DOHH2 (cell line): ENCODE measurements at regions not wholly inside any gene's neighbourhood (a gene's known extent, or its start where the extent isn't known, plus 50 kb on each side); places are given as distances from the start of the nearest gene placed in this dataset.

Source experiments
- H3F3A ChIP-seq: fragments of 200-600 bp; sonication (generic), shearing (Covaris generic); 2 replicates; pipeline ENCODE4 v1.6.0; 2016; ENCODE audit warnings: antibody characterized with exemption, mild to moderate bottlenecking; ENCODE audit not compliant: control insufficient read depth, insufficient read depth
- H3K27ac ChIP-seq: fragments of 200-600 bp; sonication (generic); 2 replicates; pipeline ENCODE4 v1.5.1; 2014; ENCODE audit warnings: low read depth, mild to moderate bottlenecking, low read length, moderate library complexity
- H3K27me3 ChIP-seq: fragments of 200-600 bp; sonication (generic); 2 replicates; pipeline ENCODE4 v1.6.1; 2014; ENCODE audit warnings: mild to moderate bottlenecking, low read length, mixed read lengths; ENCODE audit not compliant: control insufficient read depth
- H3K36me3 ChIP-seq: fragments of 200-600 bp; sonication (generic); 2 replicates; pipeline ENCODE4 v1.6.1; 2014; ENCODE audit warnings: mild to moderate bottlenecking, low read length, moderate library complexity, mixed read lengths; ENCODE audit not compliant: control insufficient read depth
- H3K4me1 ChIP-seq: fragments of 200-600 bp; sonication (generic); 2 replicates; pipeline ENCODE4 v1.6.1; 2014; ENCODE audit warnings: mild to moderate bottlenecking, low read length, mixed read lengths; ENCODE audit not compliant: control insufficient read depth
- H3K4me2 ChIP-seq: fragments of 200-600 bp; sonication (generic); 2 replicates; pipeline ENCODE4 v1.6.0; 2014; ENCODE audit warnings: mild to moderate bottlenecking, low read length, moderate library complexity
- H3K4me3 ChIP-seq: fragments of 200-600 bp; sonication (generic); 2 replicates; pipeline ENCODE4 v1.5.1; 2014; ENCODE audit warnings: mild to moderate bottlenecking, low read length, mixed read lengths
- H3K79me2 ChIP-seq: fragments of 200-600 bp; sonication (generic); 2 replicates; pipeline ENCODE4 v1.6.1; 2014; ENCODE audit warnings: mild to moderate bottlenecking, low read length, mixed read lengths; ENCODE audit not compliant: control insufficient read depth
- H3K9me2 ChIP-seq: fragments of 200-600 bp; sonication (generic); replicated peaks from 2 replicates; pipeline ENCODE4 v1.6.1; 2014; ENCODE audit warnings: mild to moderate bottlenecking, low read length, mixed read lengths; ENCODE audit not compliant: control insufficient read depth
- H3K9me3 ChIP-seq: fragments of 200-600 bp; sonication (generic); 2 replicates; pipeline ENCODE4 v1.6.1; 2014; ENCODE audit warnings: antibody characterized with exemption, low read length, mixed read lengths; ENCODE audit not compliant: control insufficient read depth, insufficient read depth
- H4K20me1 ChIP-seq: fragments of 200-600 bp; sonication (generic); 2 replicates; pipeline ENCODE4 v1.6.0; 2014; ENCODE audit warnings: low read depth, mild to moderate bottlenecking, antibody characterized with exemption, low read length, moderate library complexity; ENCODE audit not compliant: control insufficient read depth, insufficient read depth
- EZH2phosphoT487 ChIP-seq: fragments of 200-600 bp; sonication (generic); IDR thresholded peaks from 2 replicates; pipeline ENCODE4 v1.6.1; 2017; ENCODE audit warnings: borderline replicate concordance, mild to moderate bottlenecking, antibody characterized with exemption, low read length, moderate library complexity, mixed read lengths
- TF ChIP-seq, protein P1 (sequence below): fragments of 200-600 bp; sonication (generic); IDR thresholded peaks from one replicate; pipeline ENCODE4 v1.5.1; 2014; ENCODE audit warnings: antibody characterized with exemption, mild to moderate bottlenecking, low read depth, low read length; ENCODE audit not compliant: poor library complexity, severe bottlenecking

DNA sequence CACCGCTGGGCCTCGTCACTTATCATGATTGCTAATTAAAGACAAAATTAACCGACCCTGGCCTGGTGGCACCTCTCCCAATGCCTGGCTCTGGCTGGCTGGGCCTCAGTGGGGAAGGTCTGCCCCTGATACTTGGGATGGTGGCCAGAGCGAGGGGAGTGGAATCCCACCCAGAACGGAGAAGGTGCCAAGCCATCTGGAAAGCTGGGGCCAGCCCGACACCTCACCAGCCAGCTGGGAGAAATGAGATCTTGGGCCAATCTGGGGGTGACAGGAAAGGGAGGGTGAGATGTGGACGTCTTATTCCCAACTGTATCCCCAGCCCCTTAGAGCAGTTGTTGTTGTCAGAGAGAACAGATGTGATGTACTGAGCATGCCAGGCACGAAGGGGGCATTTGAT is 215.0 kb upstream of the PWP1 start:
- Histone ChIP-seq H3K4me3 (no peak overlapping the region), H3K4me1 (peaks cover 12% of the 10 kb centered on the region), H3K27ac (no peak overlapping the region), H4K20me1 (no peaks in the 10 kb centered on the region), H3K4me2 (no peak overlapping the region), H3K9me3 (no peaks in the 10 kb centered on the region), H3K9me2 (no peaks in the 10 kb centered on the region), H3F3A (no peaks in the 10 kb centered on the region), H3K27me3 (0 out of 2 replicates have a peak, but pooled peaks cover 3% of the 10 kb centered on the region), H3K79me2 (no peaks in the 10 kb centered on the region), H3K36me3 (no peaks in the 10 kb centered on the region)
- TF ChIP-seq, protein P1, sequence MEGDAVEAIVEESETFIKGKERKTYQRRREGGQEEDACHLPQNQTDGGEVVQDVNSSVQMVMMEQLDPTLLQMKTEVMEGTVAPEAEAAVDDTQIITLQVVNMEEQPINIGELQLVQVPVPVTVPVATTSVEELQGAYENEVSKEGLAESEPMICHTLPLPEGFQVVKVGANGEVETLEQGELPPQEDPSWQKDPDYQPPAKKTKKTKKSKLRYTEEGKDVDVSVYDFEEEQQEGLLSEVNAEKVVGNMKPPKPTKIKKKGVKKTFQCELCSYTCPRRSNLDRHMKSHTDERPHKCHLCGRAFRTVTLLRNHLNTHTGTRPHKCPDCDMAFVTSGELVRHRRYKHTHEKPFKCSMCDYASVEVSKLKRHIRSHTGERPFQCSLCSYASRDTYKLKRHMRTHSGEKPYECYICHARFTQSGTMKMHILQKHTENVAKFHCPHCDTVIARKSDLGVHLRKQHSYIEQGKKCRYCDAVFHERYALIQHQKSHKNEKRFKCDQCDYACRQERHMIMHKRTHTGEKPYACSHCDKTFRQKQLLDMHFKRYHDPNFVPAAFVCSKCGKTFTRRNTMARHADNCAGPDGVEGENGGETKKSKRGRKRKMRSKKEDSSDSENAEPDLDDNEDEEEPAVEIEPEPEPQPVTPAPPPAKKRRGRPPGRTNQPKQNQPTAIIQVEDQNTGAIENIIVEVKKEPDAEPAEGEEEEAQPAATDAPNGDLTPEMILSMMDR = no peak
- no peak for TF ChIP-seq EZH2phosphoT487

DNA sequence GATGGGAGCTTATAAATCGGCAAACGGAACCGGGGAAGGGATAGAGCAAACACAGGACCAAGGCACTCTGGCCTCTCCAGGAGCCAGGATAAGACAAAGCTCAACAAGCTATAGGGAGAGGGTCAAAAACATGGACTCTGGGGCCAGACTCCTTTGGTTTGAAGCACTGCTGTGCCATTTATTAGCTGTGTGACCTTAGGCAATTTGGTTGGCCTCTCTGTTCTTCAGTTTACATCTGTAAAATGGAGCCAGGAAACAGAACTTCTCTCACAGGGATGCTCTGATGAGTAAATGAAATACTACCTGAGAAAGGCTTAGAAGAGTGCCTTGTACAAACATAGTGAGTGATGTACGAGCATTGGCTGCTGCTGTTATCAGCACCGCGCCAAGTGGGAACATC is 213.3 kb upstream of the PWP1 start:
- Histone ChIP-seq H3K27ac (no peak overlapping the region), H3F3A (no peaks in the 10 kb centered on the region), H3K9me3 (no peaks in the 10 kb centered on the region), H4K20me1 (no peaks in the 10 kb centered on the region), H3K4me1 (peaks cover 24% of the 10 kb centered on the region), H3K36me3 (no peaks in the 10 kb centered on the region), H3K4me2 (no peak overlapping the region), H3K9me2 (no peaks in the 10 kb centered on the region), H3K4me3 (no peak overlapping the region), H3K79me2 (no peaks in the 10 kb centered on the region), H3K27me3 (0 out of 2 replicates have a peak, but pooled peaks cover 3% of the 10 kb centered on the region)
- TF ChIP-seq, protein P1 = no peak
- TF ChIP-seq EZH2phosphoT487 = no peak

DNA sequence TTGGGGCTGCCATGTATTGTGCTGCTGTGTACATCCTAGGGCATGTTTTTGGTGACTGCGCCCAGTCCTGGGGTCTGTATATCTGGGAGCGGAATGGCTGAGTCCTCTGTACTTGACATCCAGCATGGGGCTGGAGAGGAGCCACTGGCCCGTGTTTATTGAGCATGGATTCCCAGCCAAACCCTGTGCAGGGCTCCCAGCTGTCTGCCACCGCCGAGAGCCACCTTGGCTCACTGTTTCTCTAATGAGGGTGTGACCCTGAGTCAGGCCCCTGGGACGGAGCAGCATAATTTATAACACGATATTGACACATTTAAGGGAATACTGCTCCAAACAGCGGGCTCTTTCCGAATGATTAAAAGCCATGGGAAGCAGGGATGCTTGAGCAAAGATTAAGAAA is 211.5 kb upstream of the PWP1 start:
- TF ChIP-seq EZH2phosphoT487 = no peak
- TF ChIP-seq, protein P1 = no peak
- Histone ChIP-seq H3K9me2 (no peaks in the 10 kb centered on the region), H3F3A (no peaks in the 10 kb centered on the region), H3K36me3 (no peaks in the 10 kb centered on the region), H3K4me3 (no peak overlapping the region), H3K79me2 (no peaks in the 10 kb centered on the region), H3K4me2 (no peak overlapping the region), H3K27ac (no peak overlapping the region), H3K4me1 (peaks cover 24% of the 10 kb centered on the region), H3K9me3 (no peaks in the 10 kb centered on the region), H3K27me3 (0 out of 2 replicates have a peak, but pooled peaks cover 3% of the 10 kb centered on the region), H4K20me1 (no peaks in the 10 kb centered on the region)
